HT-29 (cell line): ENCODE measurements at regions not wholly inside any gene's neighbourhood (a gene's known extent, or its start where the extent isn't known, plus 50 kb on each side); places are given as distances from the start of the nearest gene placed in this dataset.
"Not testable (repeated sequence)": the region's sequence is repeated elsewhere in the genome, so short reads cannot be mapped to it uniquely, and the experiment has no call there.

Source experiments
- DNase-seq: peaks from one replicate; pipeline ENCODE4 v3.0.0-alpha.2; 2015; ENCODE audit warnings: low spot score

DNA sequence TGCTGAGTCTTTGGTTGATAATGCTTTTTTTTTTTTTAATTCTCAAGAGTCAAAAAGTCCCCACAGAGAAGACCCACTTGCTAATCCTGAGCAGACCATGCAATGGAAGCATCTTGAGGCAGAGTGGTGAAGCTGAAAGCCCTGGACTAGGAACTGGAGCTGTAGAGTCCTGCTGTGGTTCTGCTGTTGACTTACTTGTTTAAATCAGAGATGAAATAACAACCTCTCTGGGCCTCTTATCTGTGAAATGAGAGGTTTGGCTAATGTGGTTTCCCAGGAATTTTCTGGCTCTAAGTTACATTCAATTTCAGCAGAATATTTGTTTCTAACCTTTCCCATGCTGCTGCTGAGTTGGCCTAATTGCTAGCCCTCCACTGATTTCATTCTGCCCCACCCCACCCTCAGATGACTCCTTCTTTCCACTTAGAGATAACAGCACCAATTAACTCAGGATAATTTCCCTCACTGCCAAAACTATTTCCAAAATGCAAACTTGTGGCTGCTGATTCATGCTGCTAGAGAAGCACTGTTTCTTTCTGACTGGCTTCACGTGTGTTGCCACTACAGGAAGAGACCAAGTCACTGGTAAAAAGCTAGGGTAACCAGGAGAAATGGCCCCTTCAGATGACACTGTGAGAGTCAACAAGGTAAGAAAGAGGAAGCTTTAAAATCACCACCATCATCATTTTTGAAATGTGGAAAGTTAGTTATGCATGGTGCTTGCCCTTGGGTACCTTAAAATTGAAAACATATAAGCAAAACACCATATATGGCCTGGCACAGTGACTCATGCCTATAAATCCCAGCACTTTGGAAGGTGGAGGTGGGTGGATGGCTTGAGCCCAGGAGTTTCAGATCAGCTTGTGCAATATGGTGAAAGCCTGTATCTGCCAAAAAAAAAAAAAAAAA lies 326.4 kb downstream of the DCHS2 start:
- no peak for DNase-seq

- DNase-seq = no peak
These were observed 330.9 kb downstream of the DCHS2 start for GRCh38 chr4:154160519-154161301.

- DNase-seq = no peak
These were observed 333.0 kb downstream of the DCHS2 start for GRCh38 chr4:154158361-154159155.

DNA sequence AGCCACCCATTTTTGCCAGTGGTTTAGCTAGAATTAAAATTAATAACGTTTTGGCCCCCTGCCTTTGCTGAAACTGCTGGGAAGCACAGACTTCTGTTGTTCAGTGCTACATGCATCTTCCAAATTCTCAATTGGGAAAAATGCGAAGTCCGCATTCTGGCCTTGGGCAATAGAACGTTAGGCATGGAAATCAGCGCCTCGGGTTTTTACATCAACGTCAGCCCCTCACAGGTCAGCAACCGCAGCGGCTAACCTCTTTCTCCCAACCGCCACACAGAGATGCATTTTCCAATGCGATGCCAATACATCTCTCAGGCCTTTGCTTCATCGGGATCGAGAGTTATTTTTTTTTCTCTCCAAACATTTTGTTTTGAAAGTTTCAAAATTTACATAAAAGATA lies 339.1 kb downstream of the DCHS2 start:
- DNase-seq = no peak

DNA sequence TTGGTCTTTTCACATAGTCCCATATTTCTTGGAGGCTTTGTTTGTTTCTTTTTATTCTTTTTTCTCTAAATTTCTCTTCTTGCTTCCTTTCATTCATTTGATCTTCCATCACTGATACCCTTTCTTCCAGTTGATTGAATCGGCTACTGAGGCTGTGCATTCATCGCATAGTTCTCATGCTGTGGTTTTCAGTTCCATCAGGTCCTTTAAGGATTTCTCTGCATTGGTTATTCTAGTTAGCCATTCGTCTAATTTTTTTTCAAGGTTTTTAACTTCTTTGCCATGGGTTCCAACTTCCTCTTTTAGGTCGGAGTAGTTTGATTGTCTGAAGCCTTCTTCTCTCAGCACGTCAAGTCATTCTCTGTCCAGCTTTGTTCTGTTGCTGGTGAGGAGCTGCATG lies 342.4 kb downstream of the DCHS2 start:
- not testable (repeated sequence) for DNase-seq

DNA sequence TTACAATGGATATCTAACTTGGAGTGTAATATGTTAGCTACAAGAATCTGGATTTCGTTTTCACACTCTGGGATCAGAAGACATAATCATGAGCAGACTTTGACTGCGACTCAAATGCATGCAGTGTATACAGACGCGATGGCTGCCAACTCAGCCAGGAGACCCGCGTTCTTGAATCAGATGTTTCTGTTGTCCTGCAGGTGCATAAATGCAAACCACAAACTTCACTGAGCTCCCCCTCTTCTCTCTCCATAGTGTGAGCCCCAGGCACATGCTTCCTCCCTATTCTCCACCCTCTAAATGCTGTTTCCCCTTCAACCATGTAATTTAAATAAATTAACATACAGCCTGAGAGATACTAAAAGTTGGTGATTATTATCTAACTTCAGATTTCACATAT lies 347.9 kb downstream of the DCHS2 start:
- no peak for DNase-seq

- no peak for DNase-seq
These were observed 348.9 kb downstream of the DCHS2 start for GRCh38 chr4:154142664-154143063.

DNA sequence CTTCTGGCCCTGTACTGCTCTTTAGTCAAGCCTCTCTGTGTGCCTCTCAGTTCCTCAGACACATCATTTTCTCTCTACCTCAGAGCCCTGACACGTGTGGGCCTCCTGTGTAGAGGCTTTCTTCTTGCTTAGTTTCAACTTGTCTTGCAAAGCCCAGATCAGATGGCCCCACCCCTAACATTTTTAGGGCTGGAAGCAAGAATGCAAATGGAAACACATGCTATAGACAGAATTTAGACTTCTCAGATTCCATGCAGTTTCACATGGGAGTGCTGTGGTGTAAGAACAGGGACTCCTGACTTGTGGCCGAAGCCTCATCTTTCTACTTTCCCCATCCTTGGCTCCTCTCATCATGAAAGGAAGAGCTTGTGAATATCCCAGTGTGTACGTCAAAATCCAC lies 350.7 kb downstream of the DCHS2 start:
- DNase-seq = no peak

DNA sequence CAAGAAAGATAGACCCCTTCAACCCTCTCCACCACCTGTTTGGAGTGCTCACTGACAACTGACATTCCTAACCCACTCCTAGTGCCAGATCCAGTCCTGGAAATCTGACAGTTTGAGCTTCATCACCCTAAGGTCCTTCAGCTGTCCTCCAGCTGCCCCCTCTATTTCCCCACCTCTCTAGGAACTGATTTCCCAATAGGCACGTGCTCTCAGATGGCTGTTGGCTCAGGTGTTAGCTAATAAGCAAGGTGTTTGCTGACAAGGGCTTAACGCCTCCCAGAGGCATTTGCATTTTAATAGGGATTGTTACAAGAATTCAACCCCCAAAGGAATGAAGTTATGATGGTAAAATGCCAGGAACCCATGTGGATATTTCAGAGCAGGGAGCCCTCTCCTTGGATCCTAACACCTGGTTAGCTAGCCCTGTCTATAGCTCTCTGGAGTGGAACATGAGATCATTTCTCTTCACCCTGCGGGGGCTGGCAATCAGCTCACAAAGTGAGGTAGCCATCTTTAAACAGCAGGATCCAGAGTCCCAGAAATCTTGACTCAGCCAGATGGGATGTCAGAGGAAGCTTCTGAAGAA lies 348.5 kb upstream of the SFRP2 start:
- DNase-seq = no peak

- no peak for DNase-seq
These were observed 346.7 kb upstream of the SFRP2 start for GRCh38 chr4:154135576-154135975.

DNA sequence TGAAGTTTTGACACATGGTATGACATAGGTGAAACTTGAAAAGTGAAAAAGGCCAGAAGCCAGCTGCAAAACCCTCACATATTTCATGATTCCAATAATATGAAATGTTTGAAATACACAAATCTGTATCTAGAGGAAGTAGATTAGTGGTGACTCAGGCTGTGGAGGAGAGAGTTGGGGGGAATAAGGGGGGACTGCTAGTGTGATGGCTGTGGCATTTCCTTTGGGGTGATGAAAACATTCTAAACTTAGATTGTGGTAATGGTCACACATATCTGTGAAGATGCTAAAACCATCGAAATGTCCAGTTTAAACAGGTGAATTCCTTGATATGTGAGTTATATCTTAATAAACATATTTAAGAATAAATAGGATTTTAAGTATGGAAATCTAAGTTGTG lies 343.5 kb upstream of the SFRP2 start:
- DNase-seq = no peak

DNA sequence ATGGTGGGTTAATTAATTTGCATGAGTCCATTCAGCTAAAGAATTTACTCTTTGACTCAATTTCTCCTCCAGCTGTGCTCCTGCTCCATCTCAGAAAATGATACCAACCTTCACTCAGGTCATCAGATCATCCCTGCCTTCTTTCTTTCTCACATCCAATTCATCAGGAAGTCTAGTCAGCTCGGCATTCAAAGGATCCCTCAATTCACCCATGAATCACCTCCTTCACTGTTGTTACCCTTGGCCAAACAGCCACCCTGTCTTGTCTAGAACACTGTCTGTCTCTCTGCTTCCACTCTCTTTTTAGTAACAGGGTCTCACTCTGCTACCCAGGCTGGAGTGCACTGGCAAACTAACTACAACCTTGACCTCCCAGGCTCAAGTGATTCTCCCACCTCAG lies 337.4 kb upstream of the SFRP2 start:
- DNase-seq = no peak

GRCh38 chr4:154125340-154125739 lies 336.5 kb upstream of the SFRP2 start:
- DNase-seq = no peak

DNA sequence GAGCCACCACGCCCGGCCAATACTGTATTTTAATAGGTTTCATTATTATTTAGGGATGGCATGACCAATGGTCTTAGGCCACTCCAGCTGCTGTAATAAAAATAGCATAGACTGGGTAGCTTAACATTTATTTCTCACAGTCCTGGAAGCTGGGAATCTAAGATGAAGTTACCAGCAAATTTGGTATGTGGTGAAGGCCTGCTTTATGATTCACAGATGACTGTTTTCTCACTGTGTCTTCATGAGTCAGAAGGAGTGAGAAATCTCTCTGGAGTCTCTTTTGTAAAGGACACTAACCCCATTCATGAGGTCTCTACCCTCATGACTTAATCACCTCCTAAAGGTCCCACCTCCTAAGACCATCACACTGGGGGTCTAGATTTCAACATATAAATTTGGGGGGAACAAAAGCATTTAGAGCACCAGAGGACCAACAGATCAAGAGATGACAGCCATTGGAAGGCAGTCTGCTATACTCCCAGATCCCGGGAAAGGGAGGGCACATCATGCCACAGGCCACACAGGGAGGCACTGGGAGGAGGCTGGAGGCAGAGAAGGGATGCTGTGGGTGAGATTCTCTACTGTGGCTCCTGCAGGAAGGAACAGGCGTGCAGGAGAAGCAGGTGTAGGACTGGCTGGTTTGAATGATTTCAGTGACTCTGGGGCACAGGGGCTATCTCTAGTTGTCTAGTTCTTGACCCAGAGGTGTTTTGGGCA lies 335.8 kb upstream of the SFRP2 start:
- DNase-seq = no peak

DNA sequence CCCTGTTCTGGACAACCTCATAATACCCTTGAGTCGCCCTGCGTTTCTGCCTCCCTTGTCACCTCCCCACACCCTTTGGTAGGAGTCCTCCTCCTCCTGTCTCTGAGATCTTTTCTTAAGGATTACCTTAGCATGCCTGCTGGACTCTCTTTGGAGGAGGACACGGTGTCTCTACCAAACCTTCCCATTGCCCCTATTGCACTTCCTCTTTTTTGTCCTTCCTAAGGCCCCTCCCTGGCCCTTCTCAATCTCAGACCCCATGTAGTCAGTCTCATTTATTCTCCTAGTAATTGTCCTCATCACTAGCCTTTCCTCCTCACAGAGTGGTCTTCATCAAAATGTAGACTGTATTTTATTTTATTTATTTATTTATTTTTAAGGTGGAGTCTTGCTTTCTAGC lies 335.0 kb upstream of the SFRP2 start:
- no peak for DNase-seq

DNA sequence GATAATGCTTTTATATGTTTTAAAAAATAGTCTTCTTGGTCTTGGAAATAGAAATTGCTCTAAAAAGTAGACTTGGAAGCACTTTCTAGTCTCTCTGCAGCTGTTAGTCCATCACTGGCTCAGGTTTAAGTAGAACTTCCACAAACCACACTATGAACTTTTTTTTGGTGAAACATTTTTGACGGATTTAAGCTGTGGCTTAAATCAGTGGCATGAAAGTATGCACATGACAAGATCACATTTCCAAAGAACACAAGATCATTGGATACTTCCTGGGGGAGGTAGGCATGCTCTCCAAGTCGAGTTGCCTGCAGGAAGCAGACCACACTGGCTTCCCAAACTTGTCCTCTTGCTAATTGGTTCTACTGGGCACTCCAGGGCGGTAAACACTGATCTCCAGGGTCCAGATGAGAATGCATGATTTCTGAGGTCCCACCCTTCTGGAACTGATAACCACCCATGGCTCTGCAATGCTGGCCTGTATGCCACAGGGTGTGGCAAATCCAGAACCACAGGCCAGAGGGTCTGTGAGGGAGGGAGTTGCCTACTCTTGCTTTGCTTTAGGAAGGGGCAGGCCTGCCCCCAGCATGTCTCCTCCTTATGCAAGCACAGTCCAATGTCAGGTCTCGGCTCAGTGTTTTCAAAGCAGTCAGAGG lies 331.9 kb upstream of the SFRP2 start:
- no peak for DNase-seq

- DNase-seq = no peak
These were observed 331.3 kb upstream of the SFRP2 start for GRCh38 chr4:154120006-154120676.

DNA sequence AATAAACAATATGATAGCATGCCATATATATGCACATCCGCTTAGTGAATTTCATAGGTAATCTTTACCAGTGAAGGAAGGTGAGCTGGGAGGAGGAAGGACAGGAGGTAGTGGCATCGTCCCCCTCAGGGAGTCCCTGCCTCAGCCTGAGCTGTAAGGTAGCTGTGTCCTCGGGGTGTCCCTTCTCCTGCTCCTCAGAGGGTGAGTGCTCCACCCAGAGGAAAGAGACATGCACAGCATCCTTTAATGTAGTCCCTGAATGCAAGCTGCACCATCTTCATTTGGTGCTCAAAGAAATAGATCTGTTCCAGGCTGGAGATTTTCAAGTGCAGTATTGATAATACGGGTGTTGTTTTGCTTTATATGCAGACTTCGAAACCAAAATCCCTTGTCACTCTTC lies 330.4 kb upstream of the SFRP2 start:
- DNase-seq = no peak

GRCh38 chr4:154117726-154118125 lies 328.8 kb upstream of the SFRP2 start:
- DNase-seq = not testable (repeated sequence)

DNA sequence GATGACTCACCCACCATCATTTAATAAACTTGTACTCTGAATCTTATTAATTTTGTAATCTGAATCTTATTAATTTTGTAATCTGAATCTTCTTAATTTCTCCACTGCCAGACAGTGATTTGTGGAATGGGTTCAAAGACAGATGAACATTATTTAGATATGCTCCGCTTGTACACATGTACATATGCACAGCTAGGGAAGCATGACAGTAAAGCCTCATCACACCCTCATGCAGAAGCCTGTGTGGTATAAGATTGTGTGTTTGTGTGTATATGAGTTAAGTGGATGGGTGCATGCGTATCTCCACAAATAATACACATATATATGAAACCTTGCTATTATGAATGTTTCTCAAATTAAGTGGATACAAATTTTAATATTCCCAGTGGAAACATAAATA lies 318.5 kb upstream of the SFRP2 start:
- DNase-seq = no peak
